SU-DHL-6 (cell line): ENCODE measurements at regions not wholly inside any gene's neighbourhood (a gene's known extent, or its start where the extent isn't known, plus 50 kb on each side); places are given as distances from the start of the nearest gene placed in this dataset.

Experiments used
- H2AFZ ChIP-seq: fragments of 200-600 bp; sonication (generic); 2 replicates; pipeline ENCODE4 v1.6.1; 2014; ENCODE audit warnings: low read depth, mild to moderate bottlenecking, moderate library complexity, mixed read lengths, antibody characterized with exemption, low read length; ENCODE audit not compliant: severe bottlenecking
- H3F3A ChIP-seq: fragments of 200-600 bp; shearing (Covaris generic); 2 replicates; pipeline ENCODE4 v1.6.0; 2016; ENCODE audit warnings: antibody characterized with exemption, mild to moderate bottlenecking; ENCODE audit not compliant: insufficient read depth
- H3K27ac ChIP-seq: fragments of 200-600 bp; sonication (generic); 2 replicates; pipeline ENCODE4 v1.5.1; 2016; ENCODE audit warnings: low read depth, mild to moderate bottlenecking, low read length, moderate library complexity, mixed read lengths
- H3K27me3 ChIP-seq: fragments of 200-600 bp; sonication (generic), shearing (Covaris generic); 2 replicates; pipeline ENCODE4 v1.6.0; 2014; ENCODE audit warnings: mild to moderate bottlenecking, low read length
- H3K36me3 ChIP-seq: fragments of 200-600 bp; sonication (generic); 2 replicates; pipeline ENCODE4 v1.6.1; 2014; ENCODE audit warnings: mild to moderate bottlenecking, low read length, mixed read lengths
- H3K4me2 ChIP-seq: fragments of 300-600, 200-600 bp; shearing (Covaris generic), sonication (generic); 2 replicates; pipeline ENCODE4 v1.6.0; 2014; ENCODE audit warnings: low read length, low read depth, mild to moderate bottlenecking; ENCODE audit not compliant: poor library complexity, severe bottlenecking
- H3K4me3 ChIP-seq: fragments of 200-600 bp; sonication (generic); 2 replicates; pipeline ENCODE4 v1.5.1; 2014; ENCODE audit warnings: antibody characterized with exemption, low read length, mild to moderate bottlenecking, mixed read lengths; ENCODE audit not compliant: insufficient read depth, poor library complexity, severe bottlenecking
- H3K79me2 ChIP-seq: fragments of 200-600 bp; sonication (generic); 2 replicates; pipeline ENCODE4 v1.6.1; 2014; ENCODE audit warnings: mild to moderate bottlenecking, low read length, moderate library complexity; ENCODE audit not compliant: insufficient read depth
- H3K9ac ChIP-seq: fragments of 200-600 bp; sonication (generic); 2 replicates; pipeline ENCODE4 v1.7.0; 2014; ENCODE audit warnings: mild to moderate bottlenecking, low read length
- H3K9me2 ChIP-seq: fragments of 200-600 bp; sonication (generic); replicated peaks from 2 replicates; pipeline ENCODE4 v1.6.1; 2014; ENCODE audit warnings: low read length; ENCODE audit not compliant: insufficient read depth
- H3K9me3 ChIP-seq: fragments of 200-600 bp; sonication (generic); 2 replicates; pipeline ENCODE4 v1.6.1; 2014; ENCODE audit warnings: low read length, mixed read lengths; ENCODE audit not compliant: insufficient read depth
- H4K20me1 ChIP-seq: fragments of 200-600 bp; sonication (generic); 2 replicates; pipeline ENCODE4 v1.6.1; 2014; ENCODE audit warnings: low read depth, mild to moderate bottlenecking, antibody characterized with exemption, low read length, moderate library complexity, mixed read lengths
- CTCF ChIP-seq: fragments of 200-600 bp; sonication (generic); IDR thresholded peaks from one replicate; pipeline ENCODE4 v1.5.1; 2017; ENCODE audit warnings: antibody characterized with exemption, mild to moderate bottlenecking, low read length, moderate library complexity; ENCODE audit not compliant: insufficient read depth, poor library complexity, severe bottlenecking
- EZH2phosphoT487 ChIP-seq: fragments of 200-600 bp; sonication (generic), shearing (Covaris generic); conservative IDR thresholded peaks from 2 replicates; pipeline ENCODE4 v1.6.1; 2018; ENCODE audit warnings: mild to moderate bottlenecking, antibody characterized with exemption, low read length, moderate library complexity, mixed read lengths

- Histone ChIP-seq H3K4me2 (no peak overlapping the region), H3K27ac (no peak overlapping the region), H3K79me2 (no peaks in the 10 kb centered on the region), H3K4me3 (no peak overlapping the region), H3K27me3 (no peaks in the 10 kb centered on the region), H3K9me3 (no peaks in the 10 kb centered on the region), H3F3A (no peaks in the 10 kb centered on the region), H3K36me3 (no peaks in the 10 kb centered on the region), H3K9ac (no peak overlapping the region), H3K9me2 (no peaks in the 10 kb centered on the region), H4K20me1 (no peaks in the 10 kb centered on the region), H2AFZ (no peak overlapping the region)
- no peak for TF ChIP-seq EZH2phosphoT487
- no peak for TF ChIP-seq CTCF
Measured at GRCh38 chr1:188420177-188420576, 1591.4 kb downstream of the PLA2G4A start.

GRCh38 chr1:188423073-188423472 lies 1594.3 kb downstream of the PLA2G4A start:
- Histone ChIP-seq H3K36me3 (no peaks in the 10 kb centered on the region), H2AFZ (no peak overlapping the region), H4K20me1 (no peaks in the 10 kb centered on the region), H3K9me3 (no peaks in the 10 kb centered on the region), H3K79me2 (no peaks in the 10 kb centered on the region), H3K27me3 (no peaks in the 10 kb centered on the region), H3K9me2 (no peaks in the 10 kb centered on the region), H3K27ac (no peak overlapping the region), H3K4me2 (no peak overlapping the region), H3K9ac (no peak overlapping the region), H3F3A (no peaks in the 10 kb centered on the region), H3K4me3 (no peak overlapping the region)
- no peak for TF ChIP-seq CTCF
- TF ChIP-seq EZH2phosphoT487 = no peak

- no peaks in the 10 kb centered on the region for H3K36me3 ChIP-seq
- H3K4me2 ChIP-seq = no peak overlapping the region
- no peak overlapping the region for H3K4me3 ChIP-seq
- H3F3A ChIP-seq = no peaks in the 10 kb centered on the region
- no peaks in the 10 kb centered on the region for H3K9me3 ChIP-seq
- H2AFZ ChIP-seq = no peak overlapping the region
- H3K27ac ChIP-seq = no peak overlapping the region
- H3K79me2 ChIP-seq = no peaks in the 10 kb centered on the region
- no peaks in the 10 kb centered on the region for H3K27me3 ChIP-seq
- no peak overlapping the region for H3K9ac ChIP-seq
- no peaks in the 10 kb centered on the region for H4K20me1 ChIP-seq
- H3K9me2 ChIP-seq = no peaks in the 10 kb centered on the region
- TF ChIP-seq CTCF = no peak
- TF ChIP-seq EZH2phosphoT487 = no peak
Measured at GRCh38 chr1:188424176-188424575, 1595.4 kb downstream of the PLA2G4A start.

GRCh38 chr1:188425687-188426086 lies 1596.9 kb downstream of the PLA2G4A start:
- no peak overlapping the region for H3K4me2 ChIP-seq
- H4K20me1 ChIP-seq = no peaks in the 10 kb centered on the region
- H3K4me3 ChIP-seq = no peak overlapping the region
- H3K27ac ChIP-seq = no peak overlapping the region
- no peak overlapping the region for H3K9ac ChIP-seq
- H3K36me3 ChIP-seq = no peaks in the 10 kb centered on the region
- H3K9me3 ChIP-seq = no peaks in the 10 kb centered on the region
- no peaks in the 10 kb centered on the region for H3K79me2 ChIP-seq
- TF ChIP-seq EZH2phosphoT487 = no peak
- no peak for TF ChIP-seq CTCF
- H3K9me2 ChIP-seq = no peaks in the 10 kb centered on the region
- H2AFZ ChIP-seq = peak overlapping the region; percentile 51
- H3F3A ChIP-seq = no peaks in the 10 kb centered on the region
- H3K27me3 ChIP-seq = no peaks in the 10 kb centered on the region
